ENCODE measurements at regions not wholly inside any gene's neighbourhood (a gene's known extent, or its start where the extent isn't known, plus 50 kb on each side); places are given as distances from the start of the nearest gene placed in this dataset.

GRCh38 chr2:65845442-65846182, 413.2 kb upstream of the SPRED2 start:
- DNase-seq: no peak

- no peak for DNase-seq
These were observed 409.7 kb upstream of the SPRED2 start for GRCh38 chr2:65842104-65842503.

- DNase-seq: no peak
These were observed 403.7 kb upstream of the SPRED2 start for GRCh38 chr2:65835975-65836549.

GRCh38 chr2:65834771-65835475, 402.5 kb upstream of the SPRED2 start:
- no peak for DNase-seq

GRCh38 chr2:65834062-65834461, 401.7 kb upstream of the SPRED2 start:
- DNase-seq: no peak

GRCh38 chr2:65831509-65831908, 399.1 kb upstream of the SPRED2 start:
- no peak for DNase-seq

- no peak for DNase-seq
These were observed 394.2 kb upstream of the SPRED2 start for GRCh38 chr2:65826567-65826966.

GRCh38 chr2:65823511-65823910, 391.1 kb upstream of the SPRED2 start:
- no peak for DNase-seq

GRCh38 chr2:65820454-65820853, 388.1 kb upstream of the SPRED2 start:
- DNase-seq: no peak

- DNase-seq: no peak
These were observed 387.6 kb upstream of the SPRED2 start for GRCh38 chr2:65819963-65820362.

- DNase-seq: no peak
These were observed 386.6 kb upstream of the SPRED2 start for GRCh38 chr2:65818873-65819451.

GRCh38 chr2:65813631-65814173, 381.3 kb upstream of the SPRED2 start:
- no peak for DNase-seq

- DNase-seq: no peak
These were observed 380.5 kb upstream of the SPRED2 start for GRCh38 chr2:65812887-65813286.

GRCh38 chr2:65807942-65808341, 375.5 kb upstream of the SPRED2 start:
- DNase-seq: no peak

- no peak for DNase-seq
These were observed 372.4 kb upstream of the SPRED2 start for GRCh38 chr2:65804777-65805176.

GRCh38 chr2:65802298-65802942, 370.0 kb upstream of the SPRED2 start:
- no peak for DNase-seq

GRCh38 chr2:65800998-65801397, 368.6 kb upstream of the SPRED2 start:
- no peak for DNase-seq

- no peak for DNase-seq
These were observed 366.9 kb upstream of the SPRED2 start for GRCh38 chr2:65799141-65799854.

- no peak for DNase-seq
These were observed 366.2 kb upstream of the SPRED2 start for GRCh38 chr2:65798641-65799040.

- DNase-seq: no peak
These were observed 362.6 kb upstream of the SPRED2 start for GRCh38 chr2:65794994-65795393.

- no peak for DNase-seq
These were observed 359.1 kb upstream of the SPRED2 start for GRCh38 chr2:65791404-65791975.

Data from hypothalamus (tissue), 51 donors.